Testis (tissue), 2 donors: ENCODE measurements at regions not wholly inside any gene's neighbourhood (a gene's known extent, or its start where the extent isn't known, plus 50 kb on each side); places are given as distances from the start of the nearest gene placed in this dataset.

ENCODE experiments used
- DNase-seq: peaks from one replicate; pipeline ENCODE4 v3.0.0-alpha.2; 2019
- H3K27ac ChIP-seq, 2 donors: fragments of 200-600 bp; sonication (generic); one replicate each; pipeline ENCODE4 v1.5.1; 2019
- H3K27me3 ChIP-seq: fragments of 200-600 bp; sonication (generic); one replicate; pipeline ENCODE4 v1.5.1; 2019
- H3K36me3 ChIP-seq: fragments of 200-600 bp; sonication (generic); one replicate; pipeline ENCODE4 v1.5.1; 2017; ENCODE audit warnings: low read depth; ENCODE audit errors: missing control alignments
- H3K4me1 ChIP-seq: fragments of 200-600 bp; sonication (generic); one replicate; pipeline ENCODE4 v1.5.1; 2019
- H3K4me3 ChIP-seq, 2 donors: fragments of 200-600 bp; sonication (generic); one replicate each; pipeline ENCODE4 v1.5.1; 2017 to 2019
- H3K9me3 ChIP-seq: fragments of 200-600 bp; sonication (generic); one replicate; pipeline ENCODE4 v1.5.1; 2017
- POLR2A ChIP-seq: fragments of 450-650 bp; IDR thresholded peaks from one replicate; pipeline ENCODE4 v1.6.1; 2017; ENCODE audit warnings: antibody characterized with exemption, mild to moderate bottlenecking, moderate library complexity
- WGBS, 2 donors: methylation state at CpG; one replicate each; pipeline ENCODE4 v1.1.5; 2018; 5-methylcytosine and 5-hydroxymethylcytosine counted together
- intact Hi-C: fragments of 100-400 bp; cut with DNase I; formaldehyde crosslinking; loops from one replicate; pipeline ENCODE4 v1.15.1; 2023; ENCODE audit warnings: low total_unique reads
- TF ChIP-seq, protein P1 (sequence below), 3 experiments: fragments of 450-650 bp in 2 of 3; fragments of 200-600 bp in 1 of 3; sonication (generic) in 1 of 3; IDR thresholded peaks; one replicate each; pipeline ENCODE4 v1.5.1; 2016 to 2019; ENCODE audit warnings: antibody characterized with exemption in 3 of 3, mild to moderate bottlenecking in 2 of 3, moderate library complexity in 1 of 3

DNA sequence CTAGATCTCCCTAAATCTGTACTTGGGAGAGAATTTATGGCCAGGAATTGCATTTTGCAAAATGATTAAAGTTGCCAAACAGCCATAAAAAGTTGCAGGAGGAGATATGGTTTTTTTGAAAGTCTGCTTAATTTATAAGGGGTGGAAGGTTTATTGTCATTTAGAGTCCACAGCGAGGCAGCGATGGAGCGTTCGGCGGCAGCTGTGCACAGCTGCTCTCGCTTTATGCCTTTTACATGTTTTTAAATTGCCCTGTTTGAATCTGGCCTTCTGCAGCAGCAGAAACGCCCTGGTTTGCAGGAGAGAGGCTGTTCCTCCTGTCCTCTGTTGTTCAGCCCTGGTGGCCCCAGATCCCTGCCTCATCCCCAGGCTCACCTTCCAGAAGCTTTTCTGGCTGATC, 144.9 kb upstream of the POU3F1 start:
- no peaks in the 10 kb centered on the region for H3K4me1 ChIP-seq
- no peak overlapping the region for H3K4me3 ChIP-seq
- no peaks in the 10 kb centered on the region for H3K9me3 ChIP-seq
- intact Hi-C loops: no loop called here
- no peak overlapping the region for H3K27ac ChIP-seq
- 35 to 58% methylated on average over 7 of the region's 7 CpGs for WGBS, 2 donors
- TF ChIP-seq POLR2A: no peak
- TF ChIP-seq, protein P1, sequence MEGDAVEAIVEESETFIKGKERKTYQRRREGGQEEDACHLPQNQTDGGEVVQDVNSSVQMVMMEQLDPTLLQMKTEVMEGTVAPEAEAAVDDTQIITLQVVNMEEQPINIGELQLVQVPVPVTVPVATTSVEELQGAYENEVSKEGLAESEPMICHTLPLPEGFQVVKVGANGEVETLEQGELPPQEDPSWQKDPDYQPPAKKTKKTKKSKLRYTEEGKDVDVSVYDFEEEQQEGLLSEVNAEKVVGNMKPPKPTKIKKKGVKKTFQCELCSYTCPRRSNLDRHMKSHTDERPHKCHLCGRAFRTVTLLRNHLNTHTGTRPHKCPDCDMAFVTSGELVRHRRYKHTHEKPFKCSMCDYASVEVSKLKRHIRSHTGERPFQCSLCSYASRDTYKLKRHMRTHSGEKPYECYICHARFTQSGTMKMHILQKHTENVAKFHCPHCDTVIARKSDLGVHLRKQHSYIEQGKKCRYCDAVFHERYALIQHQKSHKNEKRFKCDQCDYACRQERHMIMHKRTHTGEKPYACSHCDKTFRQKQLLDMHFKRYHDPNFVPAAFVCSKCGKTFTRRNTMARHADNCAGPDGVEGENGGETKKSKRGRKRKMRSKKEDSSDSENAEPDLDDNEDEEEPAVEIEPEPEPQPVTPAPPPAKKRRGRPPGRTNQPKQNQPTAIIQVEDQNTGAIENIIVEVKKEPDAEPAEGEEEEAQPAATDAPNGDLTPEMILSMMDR (IDR thresholded peaks at IDR 0.05): no peak
- DNase-seq: peak; percentile 18
- H3K36me3 ChIP-seq: no peaks in the 10 kb centered on the region
- H3K27me3 ChIP-seq: no peaks in the 10 kb centered on the region

DNA sequence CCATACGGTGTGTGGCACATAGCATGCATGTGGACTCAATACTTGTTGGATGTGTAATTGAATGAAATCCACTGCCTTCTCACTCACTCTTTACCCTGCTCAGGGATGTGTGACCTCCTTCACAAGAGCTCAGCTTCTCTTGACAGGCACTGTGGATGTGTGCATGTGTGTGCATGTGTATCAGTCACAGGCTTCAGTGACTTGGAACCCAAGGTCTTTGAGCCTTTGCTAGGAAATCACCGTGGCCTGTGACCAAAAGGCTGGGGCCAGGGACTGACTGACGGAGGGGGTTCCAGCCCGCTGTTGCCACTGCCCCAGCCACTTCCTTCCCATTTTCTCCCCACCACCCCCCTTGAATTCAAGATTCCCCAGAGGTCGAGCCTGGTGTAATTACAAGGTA, 144.4 kb upstream of the POU3F1 start:
- no peak overlapping the region for H3K4me3 ChIP-seq
- no peaks in the 10 kb centered on the region for H3K27me3 ChIP-seq
- no peaks in the 10 kb centered on the region for H3K36me3 ChIP-seq
- H3K27ac ChIP-seq: no peak overlapping the region
- TF ChIP-seq, protein P1 (IDR thresholded peaks at IDR 0.05): no peak
- no peak for TF ChIP-seq POLR2A
- H3K9me3 ChIP-seq: no peaks in the 10 kb centered on the region
- no peaks in the 10 kb centered on the region for H3K4me1 ChIP-seq
- DNase-seq: no peak
- 56 to 72% methylated on average over 5 of the region's 5 CpGs for WGBS, 2 donors
- intact Hi-C loops: no loop called here

DNA sequence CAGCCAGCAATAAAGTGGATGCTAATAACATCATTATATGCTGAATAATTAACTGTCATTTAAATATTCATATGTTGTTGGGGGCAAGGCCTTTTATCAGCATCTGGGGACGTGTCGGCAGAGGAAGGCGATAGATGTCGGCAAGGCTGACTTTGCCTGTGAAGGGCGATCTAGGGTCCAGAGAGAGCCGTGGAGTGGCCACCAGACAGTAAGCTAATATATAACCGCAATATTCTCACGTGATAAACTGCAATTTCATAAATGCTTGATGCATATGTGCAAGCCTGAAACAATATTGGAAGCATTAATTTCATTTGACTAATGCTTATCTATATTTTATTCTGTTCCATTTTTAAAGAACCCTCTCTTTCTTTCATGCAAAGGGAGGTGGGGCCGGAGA, 141.0 kb upstream of the POU3F1 start:
- intact Hi-C loops: no loop called here
- H3K27me3 ChIP-seq: no peaks in the 10 kb centered on the region

DNA sequence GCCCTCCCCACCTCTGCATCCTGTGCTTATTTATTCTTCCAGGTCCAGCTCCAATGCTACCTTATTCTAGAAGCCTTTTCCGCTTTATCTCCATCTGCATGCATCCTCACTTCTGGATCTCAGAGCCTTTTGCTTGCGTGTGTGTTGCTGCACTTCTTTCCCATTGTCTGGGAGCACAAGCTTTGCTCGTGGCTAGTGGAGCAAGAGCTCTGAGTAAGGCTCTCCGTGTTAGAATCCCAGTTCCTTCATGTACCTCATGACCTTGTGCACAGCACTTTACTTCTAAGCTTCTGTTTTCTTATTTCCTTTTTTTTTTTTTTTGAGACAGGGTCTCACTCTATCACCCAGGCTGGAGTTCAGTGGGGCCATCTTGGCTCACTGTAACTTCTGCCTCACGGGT, 140.0 kb upstream of the POU3F1 start:
- H3K9me3 ChIP-seq: no peaks in the 10 kb centered on the region
- 76 to 80% methylated on average over 5 of the region's 5 CpGs for WGBS, 2 donors
- no peaks in the 10 kb centered on the region for H3K36me3 ChIP-seq
- H3K27ac ChIP-seq: no peak overlapping the region
- H3K4me1 ChIP-seq: no peaks in the 10 kb centered on the region
- DNase-seq: no peak
- no peak overlapping the region for H3K4me3 ChIP-seq
- intact Hi-C loops: no loop called here
- no peak for TF ChIP-seq POLR2A
- TF ChIP-seq, protein P1 (IDR thresholded peaks at IDR 0.05): no peak
- H3K27me3 ChIP-seq: no peaks in the 10 kb centered on the region

More for the DNA sequence above, 141.0 kb upstream of the POU3F1 start:
- Histone ChIP-seq H3K9me3 (no peaks in the 10 kb centered on the region), H3K4me3 (no peak overlapping the region), H3K27ac (no peak overlapping the region), H3K4me1 (no peaks in the 10 kb centered on the region), H3K36me3 (no peaks in the 10 kb centered on the region)
- 92 to 93% methylated on average over 9 of the region's 9 CpGs for WGBS, 2 donors
- no peak for DNase-seq
- no peak for TF ChIP-seq POLR2A
- TF ChIP-seq, protein P1 (IDR thresholded peaks at IDR 0.05): no peak

DNA sequence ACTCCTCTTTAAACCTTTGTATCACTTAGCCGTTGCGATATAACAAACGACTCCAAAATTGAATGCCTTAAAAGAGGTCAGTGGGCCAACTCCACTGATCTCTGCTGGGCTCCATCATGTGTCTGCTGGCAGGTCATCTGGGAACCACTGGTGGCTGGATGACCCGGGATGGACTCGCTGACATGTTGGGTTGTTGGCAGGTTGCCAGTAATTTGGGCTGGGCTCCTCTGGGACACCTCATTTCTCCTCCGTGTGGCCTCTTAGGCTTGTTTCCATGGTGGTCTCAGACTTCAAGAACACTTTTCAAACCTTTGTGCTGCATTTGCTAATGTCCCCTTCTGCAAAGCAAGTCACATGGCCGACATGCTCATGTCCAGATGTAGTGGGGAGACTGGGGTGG, 139.3 kb upstream of the POU3F1 start:
- H3K4me1 ChIP-seq: no peaks in the 10 kb centered on the region
- no peaks in the 10 kb centered on the region for H3K36me3 ChIP-seq
- TF ChIP-seq POLR2A: no peak
- TF ChIP-seq, protein P1 (IDR thresholded peaks at IDR 0.05): no peak
- H3K4me3 ChIP-seq: no peak overlapping the region
- no peak overlapping the region for H3K27ac ChIP-seq
- WGBS, 2 donors: 91 to 93% methylated on average over 7 of the region's 7 CpGs
- no peaks in the 10 kb centered on the region for H3K9me3 ChIP-seq
- intact Hi-C loops: no loop called here
- DNase-seq: no peak
- no peaks in the 10 kb centered on the region for H3K27me3 ChIP-seq
